Left lung (tissue), 4 donors: ENCODE measurements at regions not wholly inside any gene's neighbourhood (a gene's known extent, or its start where the extent isn't known, plus 50 kb on each side); places are given as distances from the start of the nearest gene placed in this dataset.

ENCODE experiments used
- ATAC-seq: fragments of 200-7000 bp; cut with Tn5 transposase; one replicate; pipeline ENCODE4 v1.9.1; 2020; ENCODE audit warnings: moderate library complexity
- DNase-seq, 4 donors: peaks; one replicate each; pipeline ENCODE4 v3.0.0-alpha.2; 2013 to 2020
- H3K27ac ChIP-seq, 2 donors: fragments of 200-600 bp; sonication (generic) in 1 of 2; one replicate each; pipeline versions ENCODE4 v1.5.0 to v1.8.0; 2020 to 2021
- H3K27me3 ChIP-seq, 2 donors: fragments of 200-600 bp; sonication (generic) in 1 of 2; one replicate each; pipeline versions ENCODE4 v1.5.0 to v1.8.0; 2020 to 2021
- H3K36me3 ChIP-seq, 2 donors: fragments of 200-600 bp; sonication (generic) in 1 of 2; one replicate each; pipeline versions ENCODE4 v1.5.0 to v1.8.0; 2020 to 2021
- H3K4me1 ChIP-seq, 2 donors: fragments of 200-600 bp; one replicate each; pipeline ENCODE4 v1.8.0; 2021
- H3K4me3 ChIP-seq, 2 donors: fragments of 200-600 bp; sonication (generic) in 1 of 2; one replicate each; pipeline versions ENCODE4 v1.5.0 to v1.8.0; 2020 to 2021; ENCODE audit warnings: mild to moderate bottlenecking in 1 of 2
- H3K9me3 ChIP-seq, 2 donors: fragments of 200-600 bp; sonication (generic) in 1 of 2; one replicate each; pipeline versions ENCODE4 v1.5.0 to v1.8.0; 2020 to 2021
- intact Hi-C, 2 donors: fragments of 100-400 bp; cut with DNase I; formaldehyde crosslinking; loops; one replicate each; pipeline versions ENCODE4 v1.11.2 to v1.14.2; 2022
- TF ChIP-seq, protein P1 (sequence below), 2 donors: fragments of 200-600 bp; sonication (generic) in 1 of 2; IDR thresholded peaks; one replicate each; pipeline versions ENCODE4 v1.5.0 to v1.8.0; 2021; ENCODE audit warnings: antibody characterized with exemption in 2 of 2
- donor health status: DM: no; HTN: yes; CAD: no.
- donor health status: DM: no; HTN: no; CAD: no.

DNA sequence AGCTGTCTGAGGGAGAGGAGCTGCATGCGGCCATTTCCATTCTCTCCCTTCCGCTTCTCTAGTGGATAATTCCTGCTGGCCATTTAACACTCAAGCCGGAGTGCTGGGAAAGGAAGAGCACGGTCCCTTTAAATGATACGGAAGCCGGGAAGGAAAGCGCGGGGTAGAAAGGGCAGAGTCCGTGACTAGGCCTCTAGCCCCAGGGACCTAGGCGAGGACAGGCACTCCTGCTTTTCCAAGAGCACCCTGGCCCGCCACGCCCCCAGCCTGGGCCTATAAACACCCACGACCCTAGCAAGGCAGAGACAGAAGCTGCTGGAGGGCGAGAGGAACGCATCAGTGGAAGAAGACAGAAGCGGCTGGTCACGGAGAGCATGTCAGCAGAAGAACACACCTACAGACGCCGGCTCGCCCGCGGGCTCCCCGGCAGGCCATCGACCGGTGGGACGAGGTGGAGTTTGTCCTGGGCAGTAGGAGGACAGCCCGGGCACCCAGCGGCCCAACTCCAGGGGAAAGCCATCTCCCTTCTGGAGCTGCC, 1206.6 kb upstream of the TMEM132C start:
- no peaks in the 10 kb centered on the region for H3K27me3 ChIP-seq
- ATAC-seq: no peak
- H3K4me3 ChIP-seq: no peak overlapping the region
- no peak for DNase-seq
- H3K4me1 ChIP-seq: no peaks in the 10 kb centered on the region
- no peak overlapping the region for H3K27ac ChIP-seq
- H3K9me3 ChIP-seq: no peaks in the 10 kb centered on the region
- no peaks in the 10 kb centered on the region for H3K36me3 ChIP-seq
- intact Hi-C loops: no loop called here
- TF ChIP-seq, protein P1, sequence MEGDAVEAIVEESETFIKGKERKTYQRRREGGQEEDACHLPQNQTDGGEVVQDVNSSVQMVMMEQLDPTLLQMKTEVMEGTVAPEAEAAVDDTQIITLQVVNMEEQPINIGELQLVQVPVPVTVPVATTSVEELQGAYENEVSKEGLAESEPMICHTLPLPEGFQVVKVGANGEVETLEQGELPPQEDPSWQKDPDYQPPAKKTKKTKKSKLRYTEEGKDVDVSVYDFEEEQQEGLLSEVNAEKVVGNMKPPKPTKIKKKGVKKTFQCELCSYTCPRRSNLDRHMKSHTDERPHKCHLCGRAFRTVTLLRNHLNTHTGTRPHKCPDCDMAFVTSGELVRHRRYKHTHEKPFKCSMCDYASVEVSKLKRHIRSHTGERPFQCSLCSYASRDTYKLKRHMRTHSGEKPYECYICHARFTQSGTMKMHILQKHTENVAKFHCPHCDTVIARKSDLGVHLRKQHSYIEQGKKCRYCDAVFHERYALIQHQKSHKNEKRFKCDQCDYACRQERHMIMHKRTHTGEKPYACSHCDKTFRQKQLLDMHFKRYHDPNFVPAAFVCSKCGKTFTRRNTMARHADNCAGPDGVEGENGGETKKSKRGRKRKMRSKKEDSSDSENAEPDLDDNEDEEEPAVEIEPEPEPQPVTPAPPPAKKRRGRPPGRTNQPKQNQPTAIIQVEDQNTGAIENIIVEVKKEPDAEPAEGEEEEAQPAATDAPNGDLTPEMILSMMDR (IDR thresholded peaks at IDR 0.05): no peak

DNA sequence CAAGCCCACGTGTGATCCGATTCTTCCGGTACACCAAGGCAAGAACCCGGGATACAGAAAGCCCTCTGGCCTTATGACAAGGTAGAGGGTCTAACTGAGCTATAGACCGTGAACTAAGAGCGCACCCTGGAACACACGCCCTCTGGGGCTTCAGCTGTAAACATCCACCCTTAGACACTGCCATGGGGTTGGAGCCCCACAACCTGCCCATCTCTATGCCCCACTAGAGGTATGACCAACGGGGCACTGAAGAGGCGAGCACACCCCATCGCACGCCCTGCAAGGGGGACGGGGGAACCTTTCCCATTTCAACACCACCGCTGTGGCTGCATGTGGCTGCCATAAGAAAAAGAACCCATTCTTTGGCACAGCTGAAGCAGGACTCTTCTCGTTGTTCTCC, 1206.0 kb upstream of the TMEM132C start:
- Histone ChIP-seq H3K9me3 (no peaks in the 10 kb centered on the region), H3K4me3 (no peak overlapping the region), H3K27ac (no peak overlapping the region), H3K27me3 (no peaks in the 10 kb centered on the region), H3K4me1 (no peaks in the 10 kb centered on the region), H3K36me3 (no peaks in the 10 kb centered on the region)
- ATAC-seq: no peak
- intact Hi-C loops: no loop called here
- TF ChIP-seq, protein P1 (IDR thresholded peaks at IDR 0.05): no peak
- DNase-seq: no peak

DNA sequence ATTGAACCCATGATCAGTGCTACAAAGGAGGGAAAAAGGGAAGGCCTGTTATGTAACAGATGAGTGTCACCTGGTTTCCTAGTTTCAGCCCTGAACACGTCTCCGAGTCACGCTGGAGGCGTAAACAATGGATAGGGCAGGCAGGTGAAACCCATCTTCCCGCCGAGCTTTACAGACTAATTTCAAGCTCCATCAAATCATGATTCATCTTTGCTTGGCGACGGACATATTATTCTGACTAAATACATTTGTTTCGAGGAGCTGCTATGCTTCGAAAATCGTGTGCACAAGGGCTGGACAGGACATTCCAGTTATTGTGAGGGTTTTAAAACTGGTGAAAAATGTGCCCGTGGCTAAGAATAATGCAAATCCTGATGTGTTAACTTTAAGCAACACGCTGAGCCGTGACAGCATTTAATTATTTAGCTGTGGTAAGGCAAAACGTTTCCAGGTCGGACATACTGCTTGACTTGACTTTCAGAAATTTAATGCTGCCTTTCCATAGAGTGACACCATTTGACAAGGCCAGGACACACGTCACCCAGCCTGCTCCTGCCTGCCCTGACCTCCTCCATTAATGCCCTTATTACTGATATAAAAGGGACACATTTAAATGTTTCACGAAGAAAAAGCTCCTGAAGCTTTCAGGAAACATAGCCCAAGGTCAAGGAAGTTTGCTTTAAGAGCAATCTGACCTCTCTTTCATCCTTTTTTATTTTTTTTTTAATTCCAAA, 1203.5 kb upstream of the TMEM132C start:
- Histone ChIP-seq H3K27me3 (no peaks in the 10 kb centered on the region), H3K36me3 (no peaks in the 10 kb centered on the region), H3K4me3 (no peak overlapping the region), H3K4me1 (no peaks in the 10 kb centered on the region), H3K27ac (no peak overlapping the region), H3K9me3 (no peaks in the 10 kb centered on the region)
- ATAC-seq (no peak), DNase-seq (no peak)
- TF ChIP-seq, protein P1 (IDR thresholded peaks at IDR 0.05): no peak
- intact Hi-C loops: no loop called here

DNA sequence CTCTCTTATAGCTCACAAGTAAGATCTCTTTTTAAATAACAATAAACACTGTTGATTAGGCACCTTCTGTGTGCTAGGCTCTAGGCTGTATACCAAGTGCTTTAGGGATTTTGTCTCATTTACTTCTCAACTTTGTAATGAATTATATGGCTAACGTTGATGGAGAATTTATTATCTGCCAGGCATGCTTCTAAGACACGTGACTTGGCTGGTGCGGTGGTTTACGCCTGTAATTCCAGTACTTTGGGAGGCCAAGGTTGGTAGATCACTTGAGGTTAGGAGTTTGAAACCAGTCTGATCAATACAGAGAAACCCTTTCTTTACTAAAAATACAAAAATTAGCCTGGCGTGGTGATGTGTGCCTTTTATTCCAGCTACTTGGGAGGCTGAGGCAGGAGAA, 1202.8 kb upstream of the TMEM132C start:
- no peaks in the 10 kb centered on the region for H3K27me3 ChIP-seq
- TF ChIP-seq, protein P1 (IDR thresholded peaks at IDR 0.05): no peak
- H3K36me3 ChIP-seq: no peaks in the 10 kb centered on the region
- no peaks in the 10 kb centered on the region for H3K9me3 ChIP-seq
- no peak overlapping the region for H3K27ac ChIP-seq
- DNase-seq (no peak), ATAC-seq (no peak)
- H3K4me1 ChIP-seq: no peaks in the 10 kb centered on the region
- intact Hi-C loops: no loop called here
- no peak overlapping the region for H3K4me3 ChIP-seq

DNA sequence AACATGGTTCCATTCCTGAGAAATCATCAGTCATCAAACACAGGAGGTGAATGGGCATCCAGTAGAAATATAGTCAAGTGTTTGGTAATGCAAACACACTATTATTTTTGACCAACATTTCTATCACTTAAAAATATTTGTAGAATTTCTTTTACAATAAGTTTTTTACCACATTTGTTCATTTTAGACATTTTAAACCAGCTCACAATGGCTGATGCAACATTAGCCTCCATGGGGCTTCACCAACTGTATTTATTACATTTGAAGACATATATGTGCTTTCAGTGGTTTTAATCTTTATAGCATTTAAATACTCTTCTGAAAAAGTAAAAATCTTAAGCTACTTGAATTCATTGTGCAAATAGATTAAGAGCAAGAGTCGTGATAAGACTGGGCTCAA, 1201.4 kb upstream of the TMEM132C start:
- H3K4me1 ChIP-seq: no peaks in the 10 kb centered on the region
- H3K36me3 ChIP-seq: no peaks in the 10 kb centered on the region
- intact Hi-C loops: no loop called here
- ATAC-seq (no peak), DNase-seq (no peak)
- H3K4me3 ChIP-seq: no peak overlapping the region
- no peak overlapping the region for H3K27ac ChIP-seq
- H3K27me3 ChIP-seq: no peaks in the 10 kb centered on the region
- TF ChIP-seq, protein P1 (IDR thresholded peaks at IDR 0.05): no peak
- no peaks in the 10 kb centered on the region for H3K9me3 ChIP-seq
